Cardiac muscle cell (in vitro differentiated cells and primary cell): ENCODE measurements at regions not wholly inside any gene's neighbourhood (a gene's known extent, or its start where the extent isn't known, plus 50 kb on each side); places are given as distances from the start of the nearest gene placed in this dataset.

ENCODE experiments used
- DNase-seq, 2 donors: peaks; one replicate each; pipeline versions ENCODE4 v3.0.0 to v3.0.0-alpha.2; 2010 to 2017; ENCODE audit warnings: low read depth in 1 of 2, low spot score in 1 of 2
- H3K27ac ChIP-seq: fragments of 200-600 bp; sonication (generic); 2 replicates; pipeline ENCODE4 v1.5.1; 2016
- H3K27me3 ChIP-seq: fragments of 200-600 bp; sonication (generic); 2 replicates; pipeline ENCODE4 v1.6.0; 2016; ENCODE audit warnings: control low read depth
- H3K36me3 ChIP-seq: fragments of 200-600 bp; sonication (generic); 2 replicates; pipeline ENCODE4 v1.5.1; 2016; ENCODE audit warnings: control low read depth
- H3K4me1 ChIP-seq: fragments of 200-600 bp; sonication (generic); 2 replicates; pipeline ENCODE4 v1.8.1; 2017; ENCODE audit warnings: low read depth, mild to moderate bottlenecking, mixed run types
- H3K4me3 ChIP-seq: fragments of 200-600 bp; sonication (generic); 2 replicates; pipeline ENCODE4 v1.5.1; 2016; ENCODE audit warnings: mild to moderate bottlenecking
- H3K9me3 ChIP-seq: fragments of 200-600 bp; sonication (generic); 2 replicates; pipeline ENCODE4 v1.5.1; 2017; ENCODE audit warnings: low read depth, mild to moderate bottlenecking, control low read depth
- TF ChIP-seq, protein P1 (sequence below): IDR thresholded peaks from 2 replicates; pipeline ENCODE4 v1.5.1; 2012; ENCODE audit warnings: low read depth, mild to moderate bottlenecking, low read length

DNA sequence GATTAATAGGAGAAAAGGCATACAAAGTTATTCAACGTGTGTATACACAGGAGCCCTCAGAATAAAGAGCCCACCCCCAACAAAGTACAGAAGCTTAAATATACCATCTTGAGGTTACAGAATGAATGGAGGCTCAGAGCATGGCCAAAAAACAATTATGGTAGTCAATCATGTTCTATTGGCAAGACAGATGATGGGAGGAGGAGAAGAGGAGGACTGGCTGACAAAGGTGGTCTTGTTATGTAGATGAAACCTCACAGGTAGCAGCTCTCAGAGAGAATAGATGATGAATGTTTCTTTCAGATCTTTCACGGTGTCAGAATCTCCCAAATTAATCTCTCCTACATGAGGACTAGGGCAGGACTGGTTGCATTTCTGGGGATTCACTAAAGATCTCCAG is 66.0 kb downstream of the ARL4C start:
- Histone ChIP-seq H3K4me3 (no peak overlapping the region), H3K27ac (no peak overlapping the region), H3K9me3 (no peaks in the 10 kb centered on the region), H3K27me3 (no peaks in the 10 kb centered on the region), H3K4me1 (peaks cover 17% of the 10 kb centered on the region), H3K36me3 (no peaks in the 10 kb centered on the region)
- TF ChIP-seq, protein P1, sequence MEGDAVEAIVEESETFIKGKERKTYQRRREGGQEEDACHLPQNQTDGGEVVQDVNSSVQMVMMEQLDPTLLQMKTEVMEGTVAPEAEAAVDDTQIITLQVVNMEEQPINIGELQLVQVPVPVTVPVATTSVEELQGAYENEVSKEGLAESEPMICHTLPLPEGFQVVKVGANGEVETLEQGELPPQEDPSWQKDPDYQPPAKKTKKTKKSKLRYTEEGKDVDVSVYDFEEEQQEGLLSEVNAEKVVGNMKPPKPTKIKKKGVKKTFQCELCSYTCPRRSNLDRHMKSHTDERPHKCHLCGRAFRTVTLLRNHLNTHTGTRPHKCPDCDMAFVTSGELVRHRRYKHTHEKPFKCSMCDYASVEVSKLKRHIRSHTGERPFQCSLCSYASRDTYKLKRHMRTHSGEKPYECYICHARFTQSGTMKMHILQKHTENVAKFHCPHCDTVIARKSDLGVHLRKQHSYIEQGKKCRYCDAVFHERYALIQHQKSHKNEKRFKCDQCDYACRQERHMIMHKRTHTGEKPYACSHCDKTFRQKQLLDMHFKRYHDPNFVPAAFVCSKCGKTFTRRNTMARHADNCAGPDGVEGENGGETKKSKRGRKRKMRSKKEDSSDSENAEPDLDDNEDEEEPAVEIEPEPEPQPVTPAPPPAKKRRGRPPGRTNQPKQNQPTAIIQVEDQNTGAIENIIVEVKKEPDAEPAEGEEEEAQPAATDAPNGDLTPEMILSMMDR, result no peak
- DNase-seq, result no peak

DNA sequence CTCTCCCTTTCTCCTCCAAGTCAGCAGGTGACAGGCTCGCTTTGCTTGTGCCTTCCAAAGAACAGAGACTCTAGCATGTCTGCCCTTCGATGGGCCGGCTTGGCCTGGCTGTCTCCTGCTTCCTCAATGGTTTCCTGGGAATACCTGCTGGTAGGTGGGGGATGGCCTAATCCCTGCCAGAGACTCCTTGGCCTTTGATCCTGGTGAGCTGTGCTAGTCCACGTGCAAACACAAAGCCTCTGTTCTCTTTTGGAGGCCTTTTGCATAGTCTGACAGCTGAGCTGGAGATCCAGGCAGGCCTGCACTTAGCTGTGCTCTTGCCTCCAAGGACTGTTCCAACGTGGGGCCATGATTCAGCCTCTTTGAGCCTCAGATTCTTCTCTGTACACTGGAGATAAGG is 67.6 kb downstream of the ARL4C start:
- H3K9me3 ChIP-seq, result no peaks in the 10 kb centered on the region
- H3K36me3 ChIP-seq, result no peaks in the 10 kb centered on the region
- H3K4me1 ChIP-seq, result peaks cover 17% of the 10 kb centered on the region
- no peaks in the 10 kb centered on the region for H3K27me3 ChIP-seq
- H3K4me3 ChIP-seq, result no peak overlapping the region
- DNase-seq, result no peak
- TF ChIP-seq, protein P1, result no peak
- H3K27ac ChIP-seq, result no peak overlapping the region

DNA sequence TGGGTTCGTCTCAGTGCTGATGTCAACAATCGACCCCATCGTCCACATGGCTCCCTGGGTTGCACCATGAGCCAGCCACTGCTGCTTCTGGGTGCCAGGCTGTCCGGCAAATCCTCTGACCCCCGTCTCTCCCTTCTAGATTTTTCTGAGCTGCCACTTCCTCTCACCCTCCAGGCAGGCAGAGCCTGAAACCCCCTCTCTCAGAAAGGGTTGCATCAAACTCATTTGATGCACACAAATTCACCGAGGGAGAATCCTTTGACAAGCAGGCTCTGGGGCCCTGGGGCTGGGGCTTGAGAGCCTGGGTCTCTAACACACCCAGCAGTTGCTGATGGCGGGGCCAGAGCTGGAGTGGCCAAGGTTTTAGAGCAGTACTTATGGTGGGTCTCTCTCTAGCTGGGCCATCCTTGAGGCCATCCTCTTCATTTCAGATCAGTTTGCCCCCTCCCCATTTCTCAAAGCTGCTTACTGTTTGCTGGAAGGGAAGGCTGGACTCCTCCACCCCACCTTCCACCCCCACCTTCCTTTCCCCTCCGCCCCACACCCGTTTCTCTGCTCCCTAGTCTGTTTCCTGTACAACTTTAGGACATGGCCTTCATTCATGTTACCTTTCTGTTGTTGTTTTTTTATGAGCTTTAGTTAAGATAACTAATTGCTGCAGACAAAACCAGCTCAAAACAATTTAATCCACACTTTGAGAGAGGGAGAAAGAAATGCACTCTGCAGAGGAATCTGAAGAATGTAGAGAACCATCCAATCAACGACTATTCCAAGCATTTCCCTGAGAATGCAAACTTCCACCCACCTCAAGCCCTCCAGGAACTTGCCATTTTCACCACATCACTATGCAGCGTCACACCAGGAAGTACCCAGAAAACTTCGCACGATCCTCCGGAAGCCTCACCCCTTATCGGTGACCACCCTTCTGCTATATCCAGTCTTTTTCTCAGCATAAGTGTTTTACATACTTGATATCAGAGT is 69.5 kb downstream of the ARL4C start:
- no peak overlapping the region for H3K4me3 ChIP-seq
- DNase-seq, result peak; percentile 40 to 92
- H3K27ac ChIP-seq, result peak overlapping the region; percentile 76
- H3K27me3 ChIP-seq, result no peaks in the 10 kb centered on the region
- TF ChIP-seq, protein P1, result no peak
- H3K4me1 ChIP-seq, result peaks cover 17% of the 10 kb centered on the region
- H3K9me3 ChIP-seq, result no peaks in the 10 kb centered on the region
- H3K36me3 ChIP-seq, result no peaks in the 10 kb centered on the region

DNA sequence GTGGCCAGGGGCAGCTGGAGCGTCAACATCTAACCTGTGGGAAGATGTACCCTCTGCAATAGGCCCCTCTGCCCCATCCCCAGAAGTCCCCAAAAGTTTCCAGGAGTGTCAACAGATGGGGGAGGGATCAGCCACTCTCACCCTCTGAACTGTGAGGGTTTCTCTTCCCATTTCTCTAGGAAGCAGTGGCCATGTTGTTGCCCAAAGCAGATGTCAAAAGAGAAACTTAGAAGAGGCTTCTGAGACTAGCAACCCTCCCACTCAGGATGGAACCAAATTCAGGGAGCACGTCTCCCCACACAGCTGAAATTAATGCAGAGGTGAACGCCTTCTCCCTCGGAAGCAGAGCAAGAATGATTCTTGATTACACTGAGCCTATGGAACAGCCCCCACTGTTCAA is 70.3 kb downstream of the ARL4C start:
- no peak for DNase-seq
- TF ChIP-seq, protein P1, result no peak
- Histone ChIP-seq H3K4me1 (peaks cover 17% of the 10 kb centered on the region), H3K9me3 (no peaks in the 10 kb centered on the region), H3K36me3 (no peaks in the 10 kb centered on the region), H3K27me3 (no peaks in the 10 kb centered on the region), H3K4me3 (no peak overlapping the region), H3K27ac (no peak overlapping the region)

DNA sequence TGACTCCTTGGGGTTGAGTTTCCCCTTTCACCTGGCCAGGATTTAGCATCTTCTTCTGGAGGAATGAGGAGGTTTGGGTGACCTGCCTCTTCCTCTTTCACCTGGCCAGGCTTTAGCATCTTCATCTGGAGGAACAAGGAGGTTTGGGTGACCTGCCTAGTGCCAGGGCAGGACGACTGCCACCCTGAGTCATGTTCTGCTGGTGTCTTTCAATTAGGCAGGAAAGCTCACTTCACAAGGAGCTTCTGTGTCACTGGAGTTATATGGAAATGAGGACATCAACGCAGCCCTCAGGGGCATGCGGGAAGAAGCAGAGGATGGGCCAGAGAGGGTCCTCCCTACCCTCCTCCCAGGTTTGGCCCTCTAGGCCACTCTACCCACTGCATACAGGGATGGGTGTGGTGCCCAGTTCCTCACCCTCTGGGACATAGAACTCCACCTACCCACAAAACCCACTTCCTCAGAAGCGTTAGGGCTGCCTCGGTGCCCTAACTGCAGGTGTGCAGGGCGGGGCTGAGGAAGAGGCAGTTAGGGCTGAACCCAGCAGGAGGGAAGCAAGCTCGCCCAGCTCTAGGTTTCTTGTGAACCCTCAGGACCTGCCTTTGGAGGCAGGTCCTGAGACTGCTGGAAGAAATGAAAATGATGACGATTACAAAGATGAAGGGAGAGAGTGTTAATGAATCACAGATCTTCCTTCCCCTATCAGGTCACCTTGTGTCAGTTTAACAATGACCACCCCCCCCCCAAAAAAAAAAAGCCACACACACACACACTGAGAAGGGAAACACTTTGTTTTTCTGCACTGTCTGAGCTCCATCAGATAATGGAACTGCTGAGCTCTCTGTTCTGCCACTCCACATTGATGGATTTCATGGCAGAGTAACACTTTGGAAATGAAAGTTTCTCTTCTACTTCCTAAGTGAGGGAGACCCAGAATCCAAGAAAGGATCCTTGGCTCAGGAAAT is 71.0 kb downstream of the ARL4C start:
- Histone ChIP-seq H3K36me3 (no peaks in the 10 kb centered on the region), H3K27me3 (no peaks in the 10 kb centered on the region), H3K27ac (no peak overlapping the region), H3K4me3 (no peak overlapping the region), H3K9me3 (no peaks in the 10 kb centered on the region), H3K4me1 (peaks cover 17% of the 10 kb centered on the region)
- TF ChIP-seq, protein P1, result no peak
- no peak for DNase-seq
